Ovary (tissue), 7 donors: ENCODE measurements at regions not wholly inside any gene's neighbourhood (a gene's known extent, or its start where the extent isn't known, plus 50 kb on each side); places are given as distances from the start of the nearest gene placed in this dataset.

Experiments
- DNase-seq, 5 donors: peaks; one replicate each; pipeline ENCODE4 v3.0.0-alpha.2; 2019 to 2020
- H3K27ac ChIP-seq, 2 donors: fragments of 200-600 bp; one replicate each; pipeline versions ENCODE4 v1.5.1 to v1.8.0; 2019 to 2022
- H3K27me3 ChIP-seq: fragments of 200-600 bp; one replicate; pipeline ENCODE4 v1.8.0; 2022
- H3K36me3 ChIP-seq: fragments of 200-600 bp; sonication (generic); one replicate; pipeline ENCODE4 v1.5.1; 2019
- H3K4me1 ChIP-seq: one replicate; pipeline ENCODE4 v1.8.1; 2013; ENCODE audit warnings: mild to moderate bottlenecking, moderate library complexity; ENCODE audit not compliant: insufficient read depth
- H3K4me3 ChIP-seq: fragments of 200-600 bp; sonication (generic); one replicate; pipeline ENCODE4 v1.5.1; 2017
- H3K9me3 ChIP-seq, 2 donors: fragments of 200-600 bp in 1 of 2; sonication (generic) in 1 of 2; one replicate each; pipeline versions ENCODE4 v1.5.1 to v1.8.1; 2013 to 2019; ENCODE audit warnings: mild to moderate bottlenecking in 1 of 2, moderate library complexity in 1 of 2
- EP300 ChIP-seq: sonication (generic); formaldehyde crosslinking; IDR thresholded peaks from one replicate; pipeline ENCODE4 v1.6.1; 2017; ENCODE audit warnings: antibody characterized with exemption
- POLR2A ChIP-seq: fragments of 450-650 bp; IDR thresholded peaks from one replicate; pipeline ENCODE4 v1.6.1; 2017; ENCODE audit warnings: antibody characterized with exemption, mild to moderate bottlenecking, moderate library complexity
- WGBS, 3 donors: extraction: QIAGEN DNeasy Blood & Tissue Kit in 1 of 3; methylation state at CpG; one replicate each; pipeline versions ENCODE4 v1.1.5 to v1.1.7; 2013 to 2017; 5-methylcytosine and 5-hydroxymethylcytosine counted together
- intact Hi-C, 4 donors: fragments of 100-400 bp; cut with DNase I; formaldehyde crosslinking; loops; one replicate each; pipeline versions ENCODE4 v1.11.0 to v1.15.1; 2022 to 2023
- TF ChIP-seq, protein P1 (sequence below), 3 donors: fragments of 450-650 bp in 2 of 3; fragments of 200-600 bp in 1 of 3; IDR thresholded peaks; one replicate each; pipeline versions ENCODE4 v1.5.1 to v1.8.0; 2016 to 2022; ENCODE audit warnings: antibody characterized with exemption in 3 of 3, mild to moderate bottlenecking in 1 of 3
- donor health status: DM: no; HTN: no; CAD: no; lungs with moderate emphysema.
- donor health status: DM: no; HTN: no; CAD: no.
- donor health status: Bipolar disorder and iron deficiency.
- donor health status: DM: no; HTN: no; CAD: no.
- donor health status: DM: yes; HTN: yes; CAD: no.

DNA sequence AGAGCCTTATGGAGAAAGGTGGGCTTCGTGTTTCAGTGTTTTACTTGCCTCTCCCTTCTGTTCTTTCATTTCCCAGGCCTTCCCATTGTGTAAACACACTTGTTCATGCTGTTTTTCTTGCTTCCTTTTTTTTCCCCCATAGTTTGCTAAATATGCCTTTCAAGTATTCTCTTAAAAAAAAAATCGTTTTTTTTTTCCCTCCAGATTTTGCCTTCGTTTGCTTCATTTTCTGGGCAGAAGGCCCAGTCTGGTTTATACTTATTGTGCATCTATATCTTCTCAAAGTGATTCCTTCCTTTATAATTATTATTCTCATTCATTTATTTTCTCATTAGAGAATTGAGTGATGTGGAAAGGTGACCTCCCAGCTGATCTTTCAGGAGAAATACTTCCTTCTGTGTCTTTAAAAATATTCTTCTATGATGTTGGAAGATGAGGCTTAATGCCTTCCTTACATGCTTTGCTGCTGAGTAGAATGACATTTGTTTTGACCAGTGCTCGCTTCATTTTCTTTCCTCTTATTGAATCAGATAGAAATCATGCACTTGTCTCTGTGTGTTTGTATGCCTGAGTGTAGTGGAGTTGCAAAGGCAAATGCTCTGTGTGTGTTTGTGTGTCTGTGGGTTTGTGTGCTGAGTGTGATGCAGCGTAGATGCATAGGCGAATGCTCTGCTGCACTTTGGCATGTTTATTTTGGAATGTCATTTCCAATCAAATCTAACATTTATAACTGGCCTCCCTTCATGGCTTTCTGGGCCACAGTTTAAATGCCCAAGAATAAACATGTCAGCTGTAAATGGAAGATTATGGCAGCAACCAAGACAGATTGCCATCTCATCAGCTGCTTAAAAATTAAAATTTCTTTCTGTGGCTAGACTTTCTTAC is 591.4 kb downstream of the FGF9 start:
- Histone ChIP-seq H3K27ac (no peak overlapping the region), H3K4me3 (no peak overlapping the region), H3K4me1 (no peaks in the 10 kb centered on the region), H3K36me3 (no peaks in the 10 kb centered on the region), H3K9me3 (no peaks in the 10 kb centered on the region), H3K27me3 (no peaks in the 10 kb centered on the region)
- TF ChIP-seq, protein P1, sequence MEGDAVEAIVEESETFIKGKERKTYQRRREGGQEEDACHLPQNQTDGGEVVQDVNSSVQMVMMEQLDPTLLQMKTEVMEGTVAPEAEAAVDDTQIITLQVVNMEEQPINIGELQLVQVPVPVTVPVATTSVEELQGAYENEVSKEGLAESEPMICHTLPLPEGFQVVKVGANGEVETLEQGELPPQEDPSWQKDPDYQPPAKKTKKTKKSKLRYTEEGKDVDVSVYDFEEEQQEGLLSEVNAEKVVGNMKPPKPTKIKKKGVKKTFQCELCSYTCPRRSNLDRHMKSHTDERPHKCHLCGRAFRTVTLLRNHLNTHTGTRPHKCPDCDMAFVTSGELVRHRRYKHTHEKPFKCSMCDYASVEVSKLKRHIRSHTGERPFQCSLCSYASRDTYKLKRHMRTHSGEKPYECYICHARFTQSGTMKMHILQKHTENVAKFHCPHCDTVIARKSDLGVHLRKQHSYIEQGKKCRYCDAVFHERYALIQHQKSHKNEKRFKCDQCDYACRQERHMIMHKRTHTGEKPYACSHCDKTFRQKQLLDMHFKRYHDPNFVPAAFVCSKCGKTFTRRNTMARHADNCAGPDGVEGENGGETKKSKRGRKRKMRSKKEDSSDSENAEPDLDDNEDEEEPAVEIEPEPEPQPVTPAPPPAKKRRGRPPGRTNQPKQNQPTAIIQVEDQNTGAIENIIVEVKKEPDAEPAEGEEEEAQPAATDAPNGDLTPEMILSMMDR (IDR thresholded peaks at IDR 0.05) = no peak
- TF ChIP-seq EP300 (no peak), POLR2A (no peak)
- intact Hi-C loops = no loop called here
- DNase-seq = no peak
- WGBS, 3 donors = 42 to 54% (median 44%) methylated on average over 6 of the region's 6 CpGs

DNA sequence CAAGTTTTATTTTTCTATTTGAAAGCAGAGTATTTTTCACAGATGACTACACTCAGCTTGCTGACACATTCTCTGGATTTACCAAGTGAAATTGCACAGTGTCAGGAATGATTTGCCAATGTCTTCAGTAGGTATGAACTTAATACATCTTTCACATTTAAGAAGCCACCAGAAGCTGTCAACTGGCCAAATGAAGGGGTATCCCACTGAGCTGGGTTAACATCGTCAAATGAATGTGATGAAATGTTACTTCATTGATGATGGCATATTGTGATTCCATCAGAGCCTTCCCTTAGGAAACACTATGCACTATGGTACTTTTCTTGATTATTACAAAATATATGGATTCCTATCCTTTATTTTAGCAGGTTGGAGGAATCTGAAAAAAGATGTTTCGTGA is 592.3 kb downstream of the FGF9 start:
- Histone ChIP-seq H3K27ac (no peak overlapping the region), H3K27me3 (no peaks in the 10 kb centered on the region), H3K4me1 (no peaks in the 10 kb centered on the region), H3K36me3 (no peaks in the 10 kb centered on the region), H3K4me3 (no peak overlapping the region), H3K9me3 (no peaks in the 10 kb centered on the region)
- intact Hi-C loops = no loop called here
- TF ChIP-seq EP300 (no peak), POLR2A (no peak)
- TF ChIP-seq, protein P1 (IDR thresholded peaks at IDR 0.05) = no peak
- no peak for DNase-seq
- WGBS, 3 donors = 89 to 94% (median 91%) methylated on average over 2 of the region's 2 CpGs

DNA sequence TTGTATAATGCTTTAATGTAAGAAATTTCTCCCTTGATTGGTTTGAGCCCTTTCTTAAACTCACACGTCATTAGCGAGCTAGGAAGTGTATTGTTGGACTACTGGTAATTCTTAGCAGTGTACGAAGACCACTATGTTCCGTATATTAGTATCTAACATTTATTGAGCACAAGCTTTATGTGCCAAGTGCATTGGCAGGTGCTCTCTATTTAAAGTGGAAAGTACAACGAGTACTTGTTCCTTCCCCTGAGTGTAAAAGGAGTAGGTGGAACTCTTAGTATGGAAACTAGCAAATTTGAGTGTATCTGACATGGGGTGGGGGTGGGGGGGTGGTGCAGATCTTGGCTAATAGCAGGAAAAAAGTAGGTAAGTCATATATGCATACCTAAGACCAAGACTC is 594.7 kb downstream of the FGF9 start:
- WGBS, 3 donors = 89 to 91% (median 90%) methylated on average over 5 of the region's 5 CpGs

DNA sequence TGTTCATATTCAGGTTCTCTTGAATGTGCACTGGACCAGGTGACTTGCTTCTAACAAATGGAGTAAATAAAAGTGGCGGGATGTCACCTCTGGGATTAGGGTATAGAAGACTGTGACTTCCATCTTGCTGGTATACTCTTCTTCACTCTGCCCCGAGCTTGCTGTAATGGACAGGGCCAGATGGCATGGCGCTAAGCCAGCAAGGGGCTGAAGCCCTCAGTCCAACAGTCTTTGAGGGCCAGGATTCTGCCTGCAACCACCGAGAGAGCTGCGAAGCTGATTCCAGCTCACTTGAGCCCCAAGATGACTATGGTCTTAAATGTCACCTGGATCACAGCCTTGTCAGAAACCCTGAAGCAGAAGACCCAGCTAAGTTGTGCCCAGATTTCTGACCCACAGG is 600.0 kb downstream of the FGF9 start:
- no peaks in the 10 kb centered on the region for H3K36me3 ChIP-seq
- TF ChIP-seq POLR2A = no peak
- TF ChIP-seq, protein P1 (IDR thresholded peaks at IDR 0.05) = no peak
- TF ChIP-seq EP300 = no peak
- intact Hi-C loops = no loop called here
- DNase-seq = no peak
- no peak overlapping the region for H3K27ac ChIP-seq
- H3K9me3 ChIP-seq = no peaks in the 10 kb centered on the region
- 93 to 96% (median 95%) methylated on average over 5 of the region's 5 CpGs for WGBS, 3 donors
- no peaks in the 10 kb centered on the region for H3K27me3 ChIP-seq
- H3K4me3 ChIP-seq = no peak overlapping the region
- no peaks in the 10 kb centered on the region for H3K4me1 ChIP-seq

More for the DNA sequence above, 594.7 kb downstream of the FGF9 start:
- H3K36me3 ChIP-seq = no peaks in the 10 kb centered on the region
- H3K4me1 ChIP-seq = no peaks in the 10 kb centered on the region
- H3K27me3 ChIP-seq = no peaks in the 10 kb centered on the region
- no peak for DNase-seq
- TF ChIP-seq, protein P1 (IDR thresholded peaks at IDR 0.05) = no peak
- TF ChIP-seq POLR2A (no peak), EP300 (no peak)
- no peak overlapping the region for H3K4me3 ChIP-seq
- intact Hi-C loops = no loop called here
- no peak overlapping the region for H3K27ac ChIP-seq
- no peaks in the 10 kb centered on the region for H3K9me3 ChIP-seq
